ENCODE measurements at regions not wholly inside any gene's neighbourhood (a gene's known extent, or its start where the extent isn't known, plus 50 kb on each side); places are given as distances from the start of the nearest gene placed in this dataset.

GRCh38 chr1:229029879-229030235 is 241.1 kb upstream of the RAB4A start:
- intact Hi-C loops (cut with DNase I), result loop anchor here (10.0 kb wide), 1 partner anchor 195 kb away; no protein-coding TSS in a partner anchor
- H3K27ac ChIP-seq, result no peak overlapping the region
- no peaks in the 10 kb centered on the region for H3K9me3 ChIP-seq
- H3K36me3 ChIP-seq, result no peaks in the 10 kb centered on the region
- H3K27me3 ChIP-seq (replicated peaks; ENCODE audit: insufficient read depth), result no peaks in the 10 kb centered on the region
- TF ChIP-seq POLR2AphosphoS5 (IDR thresholded peaks at IDR 0.05), result no peak
- no peak for TF ChIP-seq CTCF (IDR thresholded peaks at IDR 0.05)
- no peak for TF ChIP-seq POLR2A (IDR thresholded peaks at IDR 0.05)
- H3K4me1 ChIP-seq (replicated peaks), result no peaks in the 10 kb centered on the region
- no peak for DNase-seq (ENCODE audit: low spot score)
- 74% methylated on average over 1 of the region's 1 CpG for WGBS
- H3K4me3 ChIP-seq, result no peak overlapping the region

DNA sequence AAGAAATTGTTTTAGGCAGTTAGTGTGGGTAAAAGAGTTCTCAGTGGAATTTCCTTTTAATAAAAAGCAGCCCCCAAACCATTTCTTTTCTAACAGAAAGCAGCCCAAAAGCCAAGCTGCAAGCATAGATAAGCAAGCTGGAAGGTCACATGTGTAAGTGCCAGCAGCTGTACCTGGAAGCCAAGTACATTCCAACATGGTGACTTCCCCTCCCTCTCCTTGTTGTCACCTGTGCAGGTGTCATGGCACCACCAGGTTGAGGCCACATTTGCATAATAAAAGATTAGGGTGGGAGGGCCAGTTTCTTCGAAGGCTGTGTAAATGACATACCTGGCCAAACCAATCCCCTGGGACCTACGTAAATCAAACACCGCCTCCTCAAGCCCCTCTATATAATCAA is 240.3 kb upstream of the RAB4A start:
- WGBS, result 79% methylated on average over 3 of the region's 3 CpGs
- no peak for DNase-seq (ENCODE audit: low spot score)
- H3K4me1 ChIP-seq (replicated peaks), result no peaks in the 10 kb centered on the region

DNA sequence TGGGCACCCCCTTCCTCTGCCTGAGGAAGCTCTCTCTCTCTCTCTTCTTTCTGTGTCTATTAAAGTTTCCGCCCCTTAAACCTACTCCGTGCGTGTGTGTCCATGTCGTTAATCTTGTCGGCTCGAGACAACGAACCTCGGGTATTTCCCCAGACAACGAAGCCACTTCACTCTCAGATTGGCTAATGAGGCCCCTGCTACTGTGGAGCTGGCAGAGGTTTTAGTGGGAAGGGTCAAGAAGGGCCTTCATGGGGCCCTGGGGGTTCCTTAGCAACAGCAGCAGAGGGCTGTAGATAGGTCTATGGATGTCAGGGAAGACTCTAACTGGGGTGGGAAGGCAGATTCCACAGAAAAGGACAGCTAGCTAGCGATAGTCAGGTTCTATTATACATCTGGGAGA is 239.8 kb upstream of the RAB4A start:
- H3K27me3 ChIP-seq (replicated peaks; ENCODE audit: insufficient read depth), result no peaks in the 10 kb centered on the region
- no peak overlapping the region for H3K4me3 ChIP-seq
- H3K27ac ChIP-seq, result no peak overlapping the region
- no peaks in the 10 kb centered on the region for H3K9me3 ChIP-seq
- no peaks in the 10 kb centered on the region for H3K36me3 ChIP-seq
- DNase-seq (ENCODE audit: low spot score), result no peak
- H3K4me1 ChIP-seq (replicated peaks), result no peaks in the 10 kb centered on the region
- WGBS, result 55% methylated on average over 10 of the region's 10 CpGs
- intact Hi-C loops (cut with DNase I), result no loop called here
- no peak for TF ChIP-seq CTCF (IDR thresholded peaks at IDR 0.05)
- TF ChIP-seq POLR2AphosphoS5 (IDR thresholded peaks at IDR 0.05), result no peak
- no peak for TF ChIP-seq POLR2A (IDR thresholded peaks at IDR 0.05)

More for the DNA sequence above, 240.3 kb upstream of the RAB4A start:
- Histone ChIP-seq H3K36me3 (no peaks in the 10 kb centered on the region), H3K27ac (no peak overlapping the region), H3K4me3 (no peak overlapping the region), H3K9me3 (no peaks in the 10 kb centered on the region), H3K27me3 (replicated peaks; ENCODE audit: insufficient read depth) (no peaks in the 10 kb centered on the region)
- intact Hi-C loops (cut with DNase I), result no loop called here
- no peak for TF ChIP-seq POLR2AphosphoS5 (IDR thresholded peaks at IDR 0.05)
- no peak for TF ChIP-seq CTCF (IDR thresholded peaks at IDR 0.05)

- intact Hi-C loops (cut with DNase I), result no loop called here
- no peak for DNase-seq (ENCODE audit: low spot score)
- Histone ChIP-seq H3K36me3 (no peaks in the 10 kb centered on the region), H3K27ac (no peak overlapping the region), H3K4me3 (no peak overlapping the region), H3K9me3 (no peaks in the 10 kb centered on the region), H3K4me1 (replicated peaks) (no peaks in the 10 kb centered on the region), H3K27me3 (replicated peaks; ENCODE audit: insufficient read depth) (no peaks in the 10 kb centered on the region)
- TF ChIP-seq POLR2AphosphoS5 (IDR thresholded peaks at IDR 0.05), result no peak
- TF ChIP-seq CTCF (IDR thresholded peaks at IDR 0.05), result no peak
- no peak for TF ChIP-seq POLR2A (IDR thresholded peaks at IDR 0.05)
- 82% methylated on average over 12 of the region's 12 CpGs for WGBS
These were observed 239.2 kb upstream of the RAB4A start for GRCh38 chr1:229031481-229032341.

- no peaks in the 10 kb centered on the region for H3K4me1 ChIP-seq (replicated peaks)
- no peaks in the 10 kb centered on the region for H3K36me3 ChIP-seq
- 91% methylated on average over 1 of the region's 1 CpG for WGBS
- TF ChIP-seq POLR2AphosphoS5 (IDR thresholded peaks at IDR 0.05) (no peak), POLR2A (IDR thresholded peaks at IDR 0.05) (no peak), CTCF (IDR thresholded peaks at IDR 0.05) (no peak)
- no peaks in the 10 kb centered on the region for H3K27me3 ChIP-seq (replicated peaks; ENCODE audit: insufficient read depth)
- no peak overlapping the region for H3K4me3 ChIP-seq
- DNase-seq (ENCODE audit: low spot score), result no peak
- H3K27ac ChIP-seq, result no peak overlapping the region
- H3K9me3 ChIP-seq, result no peaks in the 10 kb centered on the region
- intact Hi-C loops (cut with DNase I), result no loop called here
These were observed 238.5 kb upstream of the RAB4A start for GRCh38 chr1:229032375-229032774.

All from prostate gland (tissue), 2 donors.